Gastroesophageal sphincter (tissue), 3 donors: ENCODE measurements at regions not wholly inside any gene's neighbourhood (a gene's known extent, or its start where the extent isn't known, plus 50 kb on each side); places are given as distances from the start of the nearest gene placed in this dataset.

Source experiments
- POLR2A ChIP-seq, 2 donors: fragments of 450-650 bp; IDR thresholded peaks; one replicate each; pipeline ENCODE4 v1.6.1; 2017; ENCODE audit warnings: antibody characterized with exemption in 2 of 2, mild to moderate bottlenecking in 2 of 2, moderate library complexity in 1 of 2
- POLR2AphosphoS5 ChIP-seq: sonication (generic); formaldehyde crosslinking; IDR thresholded peaks from one replicate; pipeline ENCODE4 v1.6.1; 2017; ENCODE audit warnings: antibody characterized with exemption
- TF ChIP-seq, protein P1 (sequence below), 4 experiments: fragments of 200-600 bp in 2 of 4; fragments of 450-650 bp in 2 of 4; sonication (generic) in 1 of 4; IDR thresholded peaks; one replicate each; pipeline ENCODE4 v1.5.1; 2017 to 2019; ENCODE audit warnings: antibody characterized with exemption in 4 of 4, mild to moderate bottlenecking in 2 of 4, moderate library complexity in 2 of 4

DNA sequence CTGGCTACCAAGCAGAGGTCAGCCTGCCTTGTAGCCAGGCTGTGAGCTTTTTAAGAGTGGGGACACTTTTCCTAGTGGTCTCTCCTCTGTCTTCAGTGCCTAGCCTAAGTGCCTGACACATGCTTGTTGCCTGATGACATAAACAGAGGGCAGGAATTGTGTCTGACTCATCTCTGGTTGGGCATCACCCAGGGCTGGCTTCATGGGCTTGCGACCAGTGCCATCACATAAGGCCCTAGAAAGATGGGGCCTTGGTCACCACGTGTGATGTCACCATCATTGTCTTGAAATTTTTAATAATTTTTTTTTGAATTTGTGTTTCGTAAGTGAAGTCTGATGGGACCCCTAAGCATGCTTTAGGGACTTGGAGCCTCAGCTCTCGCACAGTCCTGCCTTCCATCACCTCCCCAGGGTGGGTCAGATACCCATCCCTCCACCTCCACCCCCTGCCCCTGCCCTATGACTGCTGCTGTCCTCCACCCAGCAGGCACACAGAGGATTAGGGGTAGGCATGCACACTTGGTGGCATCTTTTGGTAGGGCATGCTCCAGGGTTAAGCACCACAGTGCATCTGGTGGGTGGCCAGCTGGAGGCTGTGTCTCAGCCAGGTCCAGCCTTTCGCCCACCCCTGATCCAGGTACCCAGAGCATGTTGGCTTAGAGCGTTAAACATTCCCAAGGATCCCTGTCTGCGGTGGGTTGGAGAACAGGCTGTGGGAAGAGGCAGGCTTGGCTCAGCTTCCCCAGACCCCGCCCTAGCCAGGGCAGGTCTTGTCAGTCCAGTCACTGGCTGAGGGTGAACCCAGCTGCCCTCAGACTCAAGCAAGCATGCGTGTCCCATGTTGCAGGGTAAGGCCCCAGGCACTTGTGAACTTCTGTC lies 80.1 kb upstream of the SH3PXD2B start:
- TF ChIP-seq, protein P1, sequence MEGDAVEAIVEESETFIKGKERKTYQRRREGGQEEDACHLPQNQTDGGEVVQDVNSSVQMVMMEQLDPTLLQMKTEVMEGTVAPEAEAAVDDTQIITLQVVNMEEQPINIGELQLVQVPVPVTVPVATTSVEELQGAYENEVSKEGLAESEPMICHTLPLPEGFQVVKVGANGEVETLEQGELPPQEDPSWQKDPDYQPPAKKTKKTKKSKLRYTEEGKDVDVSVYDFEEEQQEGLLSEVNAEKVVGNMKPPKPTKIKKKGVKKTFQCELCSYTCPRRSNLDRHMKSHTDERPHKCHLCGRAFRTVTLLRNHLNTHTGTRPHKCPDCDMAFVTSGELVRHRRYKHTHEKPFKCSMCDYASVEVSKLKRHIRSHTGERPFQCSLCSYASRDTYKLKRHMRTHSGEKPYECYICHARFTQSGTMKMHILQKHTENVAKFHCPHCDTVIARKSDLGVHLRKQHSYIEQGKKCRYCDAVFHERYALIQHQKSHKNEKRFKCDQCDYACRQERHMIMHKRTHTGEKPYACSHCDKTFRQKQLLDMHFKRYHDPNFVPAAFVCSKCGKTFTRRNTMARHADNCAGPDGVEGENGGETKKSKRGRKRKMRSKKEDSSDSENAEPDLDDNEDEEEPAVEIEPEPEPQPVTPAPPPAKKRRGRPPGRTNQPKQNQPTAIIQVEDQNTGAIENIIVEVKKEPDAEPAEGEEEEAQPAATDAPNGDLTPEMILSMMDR (IDR thresholded peaks at IDR 0.05): no peak
- TF ChIP-seq POLR2AphosphoS5 (no peak), POLR2A (IDR thresholded peaks at IDR 0.05) (no peak)
